ENCODE measurements at regions not wholly inside any gene's neighbourhood (a gene's known extent, or its start where the extent isn't known, plus 50 kb on each side); places are given as distances from the start of the nearest gene placed in this dataset.

DNA sequence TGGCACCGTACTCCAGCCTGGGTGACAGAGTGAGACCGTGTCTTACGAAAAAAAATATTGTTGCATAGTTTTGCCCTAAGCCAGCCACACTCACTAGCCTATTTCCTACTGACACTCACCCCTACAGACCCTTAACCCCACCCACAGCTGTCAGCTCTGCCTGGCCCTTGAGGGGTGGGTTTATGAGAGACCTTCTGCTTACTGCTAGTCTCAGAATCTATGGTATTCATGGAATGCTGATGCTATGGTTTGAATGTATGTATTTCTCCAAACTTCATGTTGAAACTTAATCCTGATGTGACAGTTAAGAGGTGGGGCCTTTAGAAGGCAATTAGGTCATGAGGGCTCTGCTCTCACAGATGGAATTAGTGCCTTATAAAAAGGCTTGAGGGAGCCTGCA is 79.2 kb upstream of the LRCH1 start:
- no peaks in the 10 kb centered on the region for H3K79me2 ChIP-seq (ENCODE audit: insufficient read depth)
- no peaks in the 10 kb centered on the region for H3K27me3 ChIP-seq (ENCODE audit: insufficient read depth)
- POLR2A ChIA-PET = no interaction called here
- no peak overlapping the region for H2AFZ ChIP-seq (ENCODE audit: low read depth)
- no peak overlapping the region for H3K9ac ChIP-seq
- TF ChIP-seq ELF1 (IDR thresholded peaks at IDR 0.05) (no peak), SIN3A (IDR thresholded peaks at IDR 0.05; ENCODE audit: borderline replicate concordance, low read depth, low read length) (no peak), JUND (IDR thresholded peaks at IDR 0.05) (no peak), NRF1 (IDR thresholded peaks at IDR 0.05; ENCODE audit: low read depth, low read length) (no peak), RCOR1 (IDR thresholded peaks at IDR 0.05; ENCODE audit: low read length) (no peak), FOXM1 (IDR thresholded peaks at IDR 0.05; ENCODE audit: low read depth) (no peak), RFX5 (IDR thresholded peaks at IDR 0.05; ENCODE audit: low read length) (no peak), YY1 (IDR thresholded peaks at IDR 0.05; ENCODE audit: low read depth) (no peak), MXI1 (IDR thresholded peaks at IDR 0.05; ENCODE audit: low read depth, low read length) (no peak), EP300 (IDR thresholded peaks at IDR 0.05; ENCODE audit: borderline replicate concordance in 1 of 2, low read depth in 1 of 2, low read length in 1 of 2) (no peak), TEAD4 (IDR thresholded peaks at IDR 0.05; ENCODE audit: borderline replicate concordance, insufficient read depth) (no peak), POLR2AphosphoS5 (IDR thresholded peaks at IDR 0.05; ENCODE audit: low read depth, low read length) (no peak), RXRA (IDR thresholded peaks at IDR 0.05; ENCODE audit: borderline replicate concordance, low read depth) (no peak), CHD2 (IDR thresholded peaks at IDR 0.05; ENCODE audit: low read length, partially characterized antibody) (no peak), SMC3 (IDR thresholded peaks at IDR 0.05; ENCODE audit: low read depth, low read length) (no peak)
- TF ChIP-seq, protein P1, sequence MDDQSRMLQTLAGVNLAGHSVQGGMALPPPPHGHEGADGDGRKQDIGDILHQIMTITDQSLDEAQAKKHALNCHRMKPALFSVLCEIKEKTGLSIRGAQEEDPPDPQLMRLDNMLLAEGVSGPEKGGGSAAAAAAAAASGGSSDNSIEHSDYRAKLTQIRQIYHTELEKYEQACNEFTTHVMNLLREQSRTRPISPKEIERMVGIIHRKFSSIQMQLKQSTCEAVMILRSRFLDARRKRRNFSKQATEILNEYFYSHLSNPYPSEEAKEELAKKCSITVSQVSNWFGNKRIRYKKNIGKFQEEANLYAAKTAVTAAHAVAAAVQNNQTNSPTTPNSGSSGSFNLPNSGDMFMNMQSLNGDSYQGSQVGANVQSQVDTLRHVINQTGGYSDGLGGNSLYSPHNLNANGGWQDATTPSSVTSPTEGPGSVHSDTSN (IDR thresholded peaks at IDR 0.05) = no peak
- TF ChIP-seq, protein P2, sequence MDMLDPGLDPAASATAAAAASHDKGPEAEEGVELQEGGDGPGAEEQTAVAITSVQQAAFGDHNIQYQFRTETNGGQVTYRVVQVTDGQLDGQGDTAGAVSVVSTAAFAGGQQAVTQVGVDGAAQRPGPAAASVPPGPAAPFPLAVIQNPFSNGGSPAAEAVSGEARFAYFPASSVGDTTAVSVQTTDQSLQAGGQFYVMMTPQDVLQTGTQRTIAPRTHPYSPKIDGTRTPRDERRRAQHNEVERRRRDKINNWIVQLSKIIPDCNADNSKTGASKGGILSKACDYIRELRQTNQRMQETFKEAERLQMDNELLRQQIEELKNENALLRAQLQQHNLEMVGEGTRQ (IDR thresholded peaks at IDR 0.05; ENCODE audit: borderline replicate concordance, low read depth, low read length) = no peak
- TF ChIP-seq, protein P3, sequence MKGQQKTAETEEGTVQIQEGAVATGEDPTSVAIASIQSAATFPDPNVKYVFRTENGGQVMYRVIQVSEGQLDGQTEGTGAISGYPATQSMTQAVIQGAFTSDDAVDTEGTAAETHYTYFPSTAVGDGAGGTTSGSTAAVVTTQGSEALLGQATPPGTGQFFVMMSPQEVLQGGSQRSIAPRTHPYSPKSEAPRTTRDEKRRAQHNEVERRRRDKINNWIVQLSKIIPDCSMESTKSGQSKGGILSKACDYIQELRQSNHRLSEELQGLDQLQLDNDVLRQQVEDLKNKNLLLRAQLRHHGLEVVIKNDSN (IDR thresholded peaks at IDR 0.05; ENCODE audit: borderline replicate concordance, low read depth) = no peak
- TF ChIP-seq, protein P4, sequence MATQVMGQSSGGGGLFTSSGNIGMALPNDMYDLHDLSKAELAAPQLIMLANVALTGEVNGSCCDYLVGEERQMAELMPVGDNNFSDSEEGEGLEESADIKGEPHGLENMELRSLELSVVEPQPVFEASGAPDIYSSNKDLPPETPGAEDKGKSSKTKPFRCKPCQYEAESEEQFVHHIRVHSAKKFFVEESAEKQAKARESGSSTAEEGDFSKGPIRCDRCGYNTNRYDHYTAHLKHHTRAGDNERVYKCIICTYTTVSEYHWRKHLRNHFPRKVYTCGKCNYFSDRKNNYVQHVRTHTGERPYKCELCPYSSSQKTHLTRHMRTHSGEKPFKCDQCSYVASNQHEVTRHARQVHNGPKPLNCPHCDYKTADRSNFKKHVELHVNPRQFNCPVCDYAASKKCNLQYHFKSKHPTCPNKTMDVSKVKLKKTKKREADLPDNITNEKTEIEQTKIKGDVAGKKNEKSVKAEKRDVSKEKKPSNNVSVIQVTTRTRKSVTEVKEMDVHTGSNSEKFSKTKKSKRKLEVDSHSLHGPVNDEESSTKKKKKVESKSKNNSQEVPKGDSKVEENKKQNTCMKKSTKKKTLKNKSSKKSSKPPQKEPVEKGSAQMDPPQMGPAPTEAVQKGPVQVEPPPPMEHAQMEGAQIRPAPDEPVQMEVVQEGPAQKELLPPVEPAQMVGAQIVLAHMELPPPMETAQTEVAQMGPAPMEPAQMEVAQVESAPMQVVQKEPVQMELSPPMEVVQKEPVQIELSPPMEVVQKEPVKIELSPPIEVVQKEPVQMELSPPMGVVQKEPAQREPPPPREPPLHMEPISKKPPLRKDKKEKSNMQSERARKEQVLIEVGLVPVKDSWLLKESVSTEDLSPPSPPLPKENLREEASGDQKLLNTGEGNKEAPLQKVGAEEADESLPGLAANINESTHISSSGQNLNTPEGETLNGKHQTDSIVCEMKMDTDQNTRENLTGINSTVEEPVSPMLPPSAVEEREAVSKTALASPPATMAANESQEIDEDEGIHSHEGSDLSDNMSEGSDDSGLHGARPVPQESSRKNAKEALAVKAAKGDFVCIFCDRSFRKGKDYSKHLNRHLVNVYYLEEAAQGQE (IDR thresholded peaks at IDR 0.05; ENCODE audit: low read depth, low read length) = no peak
- TF ChIP-seq, protein P5, sequence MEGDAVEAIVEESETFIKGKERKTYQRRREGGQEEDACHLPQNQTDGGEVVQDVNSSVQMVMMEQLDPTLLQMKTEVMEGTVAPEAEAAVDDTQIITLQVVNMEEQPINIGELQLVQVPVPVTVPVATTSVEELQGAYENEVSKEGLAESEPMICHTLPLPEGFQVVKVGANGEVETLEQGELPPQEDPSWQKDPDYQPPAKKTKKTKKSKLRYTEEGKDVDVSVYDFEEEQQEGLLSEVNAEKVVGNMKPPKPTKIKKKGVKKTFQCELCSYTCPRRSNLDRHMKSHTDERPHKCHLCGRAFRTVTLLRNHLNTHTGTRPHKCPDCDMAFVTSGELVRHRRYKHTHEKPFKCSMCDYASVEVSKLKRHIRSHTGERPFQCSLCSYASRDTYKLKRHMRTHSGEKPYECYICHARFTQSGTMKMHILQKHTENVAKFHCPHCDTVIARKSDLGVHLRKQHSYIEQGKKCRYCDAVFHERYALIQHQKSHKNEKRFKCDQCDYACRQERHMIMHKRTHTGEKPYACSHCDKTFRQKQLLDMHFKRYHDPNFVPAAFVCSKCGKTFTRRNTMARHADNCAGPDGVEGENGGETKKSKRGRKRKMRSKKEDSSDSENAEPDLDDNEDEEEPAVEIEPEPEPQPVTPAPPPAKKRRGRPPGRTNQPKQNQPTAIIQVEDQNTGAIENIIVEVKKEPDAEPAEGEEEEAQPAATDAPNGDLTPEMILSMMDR (IDR thresholded peaks at IDR 0.05) = no peak
- no peak overlapping the region for H3K4me2 ChIP-seq
- H3K36me3 ChIP-seq (replicated peaks in 1 of 2; ENCODE audit: control insufficient read depth in 1 of 2, insufficient read depth in 2 of 2, low read length in 1 of 2) = no peaks in the 10 kb centered on the region
- 96% methylated on average over 3 of the region's 3 CpGs for WGBS (ENCODE audit: low lambda C conversion rate)
- H3K9me2 ChIP-seq = no peaks in the 10 kb centered on the region
- no peak overlapping the region for H3K4me3 ChIP-seq (ENCODE audit: low read depth in 2 of 2, low read length in 1 of 2)
- H3K9me3 ChIP-seq = no peaks in the 10 kb centered on the region
- H3K4me1 ChIP-seq (ENCODE audit: control insufficient read depth in 1 of 2, insufficient read depth in 2 of 2, low read depth in 1 of 2, low read length in 1 of 2) = peaks cover 0 to 17% of the 10 kb centered on the region in 2 experiments; a peak in 3 of 4 replicates
- no peaks in the 10 kb centered on the region for H4K20me1 ChIP-seq (ENCODE audit: insufficient read depth)
- DNase-seq = no peak
- H3F3A ChIP-seq (replicated peaks; ENCODE audit: insufficient read depth) = peaks cover 12% of the 10 kb centered on the region
- no peak overlapping the region for H3K27ac ChIP-seq (ENCODE audit: low read depth in 2 of 2, low read length in 1 of 2)
- CTCF ChIA-PET = no interaction called here
